ENCODE measurements at regions not wholly inside any gene's neighbourhood (a gene's known extent, or its start where the extent isn't known, plus 50 kb on each side); places are given as distances from the start of the nearest gene placed in this dataset.

GRCh38 chr6:170026751-170027646 is 263.9 kb downstream of the DLL1 start:
- DNase-seq: no peak
- intact Hi-C loops (cut with DNase I): no loop called here
- no peak for ATAC-seq (ENCODE audit: poor library complexity)

GRCh38 chr6:170025935-170026750 is 264.7 kb downstream of the DLL1 start:
- no peak for ATAC-seq (ENCODE audit: poor library complexity)
- intact Hi-C loops (cut with DNase I): no loop called here
- no peak for DNase-seq

- intact Hi-C loops (cut with DNase I): no loop called here
- ATAC-seq (ENCODE audit: poor library complexity) (peak; percentile 2), DNase-seq (no peak)
Observed at GRCh38 chr6:170025341-170025911, 265.5 kb downstream of the DLL1 start.

GRCh38 chr6:170024940-170025339 is 265.9 kb downstream of the DLL1 start:
- no peak for DNase-seq
- intact Hi-C loops (cut with DNase I): no loop called here

GRCh38 chr6:170023620-170024521 is 267.0 kb downstream of the DLL1 start:
- intact Hi-C loops (cut with DNase I): no loop called here
- ATAC-seq (ENCODE audit: poor library complexity): peak; percentile 27
- DNase-seq: no peak

More at GRCh38 chr6:170024940-170025339, 265.9 kb downstream of the DLL1 start:
- peak; percentile 70 for ATAC-seq (ENCODE audit: poor library complexity)

- intact Hi-C loops (cut with DNase I): no loop called here
- DNase-seq (no peak), ATAC-seq (ENCODE audit: poor library complexity) (peak; percentile 62)
Observed at GRCh38 chr6:170022827-170023619, 267.9 kb downstream of the DLL1 start.

- intact Hi-C loops (cut with DNase I): no loop called here
- ATAC-seq (ENCODE audit: poor library complexity): no peak
- no peak for DNase-seq
Observed at GRCh38 chr6:170022291-170022722, 268.6 kb downstream of the DLL1 start.

GRCh38 chr6:170021579-170021978 is 269.3 kb downstream of the DLL1 start:
- DNase-seq: no peak
- intact Hi-C loops (cut with DNase I): no loop called here
- no peak for ATAC-seq (ENCODE audit: poor library complexity)

GRCh38 chr6:170019818-170020583 is 268.6 kb downstream of the ERMARD start:
- DNase-seq (no peak), ATAC-seq (ENCODE audit: poor library complexity) (no peak)
- intact Hi-C loops (cut with DNase I): no loop called here

GRCh38 chr6:170018936-170019817 is 267.8 kb downstream of the ERMARD start:
- DNase-seq (no peak), ATAC-seq (ENCODE audit: poor library complexity) (no peak)
- intact Hi-C loops (cut with DNase I): no loop called here

- DNase-seq (no peak), ATAC-seq (ENCODE audit: poor library complexity) (no peak)
- intact Hi-C loops (cut with DNase I): no loop called here
Observed at GRCh38 chr6:170018422-170018935, 267.1 kb downstream of the ERMARD start.

- intact Hi-C loops (cut with DNase I): no loop called here
- DNase-seq: no peak
- no peak for ATAC-seq (ENCODE audit: poor library complexity)
Observed at GRCh38 chr6:170017603-170018320, 266.3 kb downstream of the ERMARD start.

GRCh38 chr6:170013815-170014214 is 262.4 kb downstream of the ERMARD start:
- ATAC-seq (ENCODE audit: poor library complexity) (no peak), DNase-seq (no peak)
- intact Hi-C loops (cut with DNase I): no loop called here

GRCh38 chr6:170012037-170012330 is 260.6 kb downstream of the ERMARD start:
- intact Hi-C loops (cut with DNase I): no loop called here
- ATAC-seq (ENCODE audit: poor library complexity): no peak
- DNase-seq: no peak

GRCh38 chr6:170011204-170012036 is 260.0 kb downstream of the ERMARD start:
- peak; percentile 94 for ATAC-seq (ENCODE audit: poor library complexity)
- peak; percentile 85 for DNase-seq
- intact Hi-C loops (cut with DNase I): no loop called here
